ENCODE measurements at regions not wholly inside any gene's neighbourhood (a gene's known extent, or its start where the extent isn't known, plus 50 kb on each side); places are given as distances from the start of the nearest gene placed in this dataset.

- no peak for TF ChIP-seq CTCF (IDR thresholded peaks at IDR 0.05; ENCODE audit: insufficient read depth, low read depth, low read length)
- CTCF ChIA-PET, result interaction anchor here (0.6 kb wide), 1 partner anchor 370 kb away, joined by 3 read pairs; no protein-coding TSS in a partner anchor
- POLR2A ChIA-PET, result no interaction called here
- DNase-seq (ENCODE audit: low read depth), result no peak
- Histone ChIP-seq H3K4me3 (ENCODE audit: low read depth, low read length) (no peak overlapping the region), H3K27me3 (ENCODE audit: control insufficient read depth, insufficient read depth, low read length) (no peaks in the 10 kb centered on the region), H3K36me3 (ENCODE audit: control insufficient read depth, insufficient read depth, low read length) (no peaks in the 10 kb centered on the region)
These were observed 63.2 kb upstream of the MAGI1 start for GRCh38 chr3:66101901-66102300.

DNA sequence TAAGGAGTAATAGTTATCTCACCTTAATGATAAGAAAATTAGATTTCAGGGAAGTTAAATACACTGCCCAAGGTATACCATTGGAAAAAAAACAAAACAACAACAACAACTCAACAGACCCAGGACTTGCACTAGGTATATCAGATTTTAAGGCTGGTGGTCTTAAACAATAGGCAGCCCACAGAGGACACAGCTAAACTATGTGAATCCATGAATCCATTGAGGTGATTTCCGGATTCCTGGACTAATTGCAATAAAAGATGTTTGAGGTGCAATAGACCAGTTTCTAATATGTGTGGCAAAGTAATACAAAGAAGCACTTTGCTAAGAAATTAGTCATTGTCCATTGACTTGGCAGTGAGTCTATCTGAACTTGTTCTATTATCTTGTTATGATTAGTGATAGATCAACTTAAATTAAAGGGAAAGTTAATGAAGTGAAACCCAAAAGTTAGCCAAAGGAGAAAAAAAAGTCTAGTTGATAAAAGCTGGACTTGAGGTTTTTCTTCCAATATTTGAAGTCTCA, 60.9 kb upstream of the MAGI1 start:
- DNase-seq (ENCODE audit: low read depth), result no peak
- CTCF ChIA-PET, result no interaction called here
- POLR2A ChIA-PET, result no interaction called here

GRCh38 chr3:66098436-66098835, 59.7 kb upstream of the MAGI1 start:
- no peak for TF ChIP-seq CTCF (IDR thresholded peaks at IDR 0.05; ENCODE audit: insufficient read depth, low read depth, low read length)
- Histone ChIP-seq H3K27me3 (ENCODE audit: control insufficient read depth, insufficient read depth, low read length) (no peaks in the 10 kb centered on the region), H3K36me3 (ENCODE audit: control insufficient read depth, insufficient read depth, low read length) (no peaks in the 10 kb centered on the region), H3K4me3 (ENCODE audit: low read depth, low read length) (no peak overlapping the region)
- no peak for DNase-seq (ENCODE audit: low read depth)
- POLR2A ChIA-PET, result no interaction called here
- CTCF ChIA-PET, result interaction anchor here (0.7 kb wide), 1 partner anchor 9 kb away, joined by 4 read pairs; no protein-coding TSS in a partner anchor

More for the DNA sequence above, 60.9 kb upstream of the MAGI1 start:
- Histone ChIP-seq H3K4me3 (ENCODE audit: low read depth, low read length) (no peak overlapping the region), H3K27me3 (ENCODE audit: control insufficient read depth, insufficient read depth, low read length) (no peaks in the 10 kb centered on the region), H3K36me3 (ENCODE audit: control insufficient read depth, insufficient read depth, low read length) (no peaks in the 10 kb centered on the region)
- TF ChIP-seq CTCF (IDR thresholded peaks at IDR 0.05; ENCODE audit: insufficient read depth, low read depth, low read length), result no peak

DNA sequence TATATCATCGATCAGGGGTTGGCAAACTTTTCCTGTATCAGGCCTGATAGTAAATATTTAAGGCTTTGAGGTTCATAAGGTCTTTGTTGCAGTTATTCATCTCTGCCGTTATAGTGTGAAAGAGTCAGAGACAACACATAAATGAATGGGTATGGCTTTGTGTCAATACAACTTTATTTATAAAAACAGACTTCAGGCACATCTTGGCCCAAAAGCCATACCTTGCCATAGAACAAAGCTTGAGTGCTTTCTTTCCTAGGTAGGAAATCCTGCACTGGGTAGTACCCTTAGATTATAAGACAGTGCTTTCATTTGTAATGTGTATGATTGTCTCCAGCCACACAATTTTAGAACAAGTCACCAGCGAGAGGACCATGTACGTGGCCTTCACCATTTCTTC, 58.9 kb upstream of the MAGI1 start:
- Histone ChIP-seq H3K27me3 (ENCODE audit: control insufficient read depth, insufficient read depth, low read length) (no peaks in the 10 kb centered on the region), H3K36me3 (ENCODE audit: control insufficient read depth, insufficient read depth, low read length) (no peaks in the 10 kb centered on the region), H3K4me3 (ENCODE audit: low read depth, low read length) (no peak overlapping the region)
- POLR2A ChIA-PET, result no interaction called here
- TF ChIP-seq CTCF (IDR thresholded peaks at IDR 0.05; ENCODE audit: insufficient read depth, low read depth, low read length), result no peak
- no peak for DNase-seq (ENCODE audit: low read depth)
- CTCF ChIA-PET, result no interaction called here

DNA sequence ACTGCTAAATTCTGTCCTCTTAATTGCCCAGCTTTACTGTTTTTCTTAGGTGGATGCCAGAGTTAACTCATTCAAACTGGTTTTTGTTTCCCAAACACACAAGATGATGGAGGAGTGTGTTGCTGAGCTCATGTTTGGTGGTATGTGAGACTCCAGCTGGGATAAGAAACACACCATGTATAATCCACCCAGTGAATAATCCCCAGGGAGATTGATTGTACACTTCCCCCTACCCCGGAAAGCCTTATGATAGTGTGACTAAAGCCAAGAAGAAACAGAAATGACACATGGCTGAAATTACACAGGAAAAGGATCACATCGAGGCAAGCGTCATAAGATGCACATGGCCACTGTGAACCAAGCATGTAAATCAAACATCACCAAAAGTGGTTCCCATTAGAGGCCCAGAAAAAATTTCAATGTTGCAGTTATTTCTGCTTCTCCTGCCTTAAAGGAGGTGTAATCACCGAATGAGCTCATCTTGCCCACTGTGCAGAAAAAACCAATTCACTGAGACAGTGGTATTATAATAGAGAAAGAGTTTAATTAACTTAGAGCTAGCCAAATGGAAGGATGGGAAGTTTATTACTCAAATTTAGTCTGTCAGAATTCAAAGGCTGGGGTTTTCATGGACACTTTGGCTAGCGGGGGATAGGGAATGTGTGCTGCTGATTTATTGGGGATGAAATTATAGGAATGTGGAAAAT, 56.7 kb upstream of the MAGI1 start:
- CTCF ChIA-PET, result no interaction called here

More for the DNA sequence above, 56.7 kb upstream of the MAGI1 start:
- POLR2A ChIA-PET, result interaction anchor here (0.6 kb wide), 1 partner anchor 1819 kb away, joined by 3 read pairs; no protein-coding TSS in a partner anchor
- no peaks in the 10 kb centered on the region for H3K36me3 ChIP-seq (ENCODE audit: control insufficient read depth, insufficient read depth, low read length)
- H3K4me3 ChIP-seq (ENCODE audit: low read depth, low read length), result no peak overlapping the region
- H3K27me3 ChIP-seq (ENCODE audit: control insufficient read depth, insufficient read depth, low read length), result no peaks in the 10 kb centered on the region
- no peak for TF ChIP-seq CTCF (IDR thresholded peaks at IDR 0.05; ENCODE audit: insufficient read depth, low read depth, low read length)
- DNase-seq (ENCODE audit: low read depth), result no peak
